Fibroblast of upper back skin (primary cell): ENCODE measurements at regions not wholly inside any gene's neighbourhood (a gene's known extent, or its start where the extent isn't known, plus 50 kb on each side); places are given as distances from the start of the nearest gene placed in this dataset.

Source experiments
- DNase-seq: peaks from one replicate; pipeline ENCODE4 v3.0.0-alpha.2; 2013

- no peak for DNase-seq
Observed at GRCh38 chr16:7183768-7184167, 148.9 kb upstream of the RBFOX1 start.

GRCh38 chr16:7182510-7183109 lies 150.0 kb upstream of the RBFOX1 start:
- no peak for DNase-seq

- DNase-seq: no peak
Observed at GRCh38 chr16:7177875-7178274, 154.8 kb upstream of the RBFOX1 start.

- no peak for DNase-seq
Observed at GRCh38 chr16:7171151-7171550, 161.5 kb upstream of the RBFOX1 start.

GRCh38 chr16:7167626-7168025 lies 165.0 kb upstream of the RBFOX1 start:
- DNase-seq: no peak

- no peak for DNase-seq
Observed at GRCh38 chr16:7161891-7162290, 170.8 kb upstream of the RBFOX1 start.

- no peak for DNase-seq
Observed at GRCh38 chr16:7160093-7160492, 172.6 kb upstream of the RBFOX1 start.

GRCh38 chr16:7158481-7158880 lies 174.2 kb upstream of the RBFOX1 start:
- no peak for DNase-seq

GRCh38 chr16:7150230-7150629 lies 182.4 kb upstream of the RBFOX1 start:
- DNase-seq: no peak

- DNase-seq: no peak
Observed at GRCh38 chr16:7148606-7149005, 184.0 kb upstream of the RBFOX1 start.

GRCh38 chr16:7140899-7141298 lies 191.7 kb upstream of the RBFOX1 start:
- no peak for DNase-seq

GRCh38 chr16:7137560-7138330 lies 194.9 kb upstream of the RBFOX1 start:
- DNase-seq: no peak

- no peak for DNase-seq
Observed at GRCh38 chr16:7132465-7132864, 200.2 kb upstream of the RBFOX1 start.

GRCh38 chr16:7124701-7125100 lies 207.9 kb upstream of the RBFOX1 start:
- no peak for DNase-seq

GRCh38 chr16:7124242-7124641 lies 208.4 kb upstream of the RBFOX1 start:
- no peak for DNase-seq

GRCh38 chr16:7116734-7117133 lies 215.9 kb upstream of the RBFOX1 start:
- no peak for DNase-seq

- DNase-seq: no peak
Observed at GRCh38 chr16:7115898-7116297, 216.7 kb upstream of the RBFOX1 start.

- no peak for DNase-seq
Observed at GRCh38 chr16:7113949-7114348, 218.7 kb upstream of the RBFOX1 start.

GRCh38 chr16:7113395-7113794 lies 219.2 kb upstream of the RBFOX1 start:
- DNase-seq: no peak

GRCh38 chr16:7111265-7111664 lies 221.4 kb upstream of the RBFOX1 start:
- DNase-seq: no peak

GRCh38 chr16:7107436-7107835 lies 225.2 kb upstream of the RBFOX1 start:
- DNase-seq: no peak

GRCh38 chr16:7103056-7103455 lies 229.6 kb upstream of the RBFOX1 start:
- no peak for DNase-seq

GRCh38 chr16:7101054-7101453 lies 231.6 kb upstream of the RBFOX1 start:
- DNase-seq: no peak

GRCh38 chr16:7097518-7097917 lies 235.1 kb upstream of the RBFOX1 start:
- DNase-seq: no peak

- DNase-seq: no peak
Observed at GRCh38 chr16:7093511-7093910, 239.1 kb upstream of the RBFOX1 start.
